GM23338 (cell line): ENCODE measurements at regions not wholly inside any gene's neighbourhood (a gene's known extent, or its start where the extent isn't known, plus 50 kb on each side); places are given as distances from the start of the nearest gene placed in this dataset.

Experiments used
- ATAC-seq: fragments of 200-7000 bp; cut with Tn5 transposase; 3 replicates; pipeline ENCODE4 v1.9.1; 2020
- DNase-seq: peaks from one replicate; pipeline ENCODE4 v3.0.0-alpha.2; 2015; ENCODE audit warnings: low spot score
- H2AFZ ChIP-seq: fragments of 200-600 bp; sonication (generic); 2 replicates; pipeline ENCODE4 v1.8.0; 2016; ENCODE audit warnings: antibody characterized with exemption, mild to moderate bottlenecking, moderate library complexity
- H3F3A ChIP-seq: fragments of 200-600 bp; sonication (generic); replicated peaks from 2 replicates; pipeline ENCODE4 v1.8.0; 2017; ENCODE audit warnings: antibody characterized with exemption, mixed run types, low read depth
- H3K27ac ChIP-seq: fragments of 200-600 bp; sonication (generic); 2 replicates; pipeline ENCODE4 v1.6.1; 2016; ENCODE audit warnings: low read depth
- H3K27me3 ChIP-seq: fragments of 200-600 bp; sonication (generic); 2 replicates; pipeline ENCODE4 v1.8.0; 2016; ENCODE audit warnings: mild to moderate bottlenecking, mixed run types, moderate library complexity; ENCODE audit not compliant: insufficient read depth
- H3K36me3 ChIP-seq: fragments of 200-600 bp; sonication (generic); 2 replicates; pipeline ENCODE4 v1.8.0; 2016; ENCODE audit warnings: mild to moderate bottlenecking; ENCODE audit not compliant: insufficient read depth
- H3K4me1 ChIP-seq: fragments of 200-600 bp; sonication (generic); 2 replicates; pipeline ENCODE4 v1.8.0; 2016; ENCODE audit warnings: mild to moderate bottlenecking, moderate library complexity; ENCODE audit not compliant: insufficient read depth
- H3K4me2 ChIP-seq: fragments of 200-600 bp; sonication (generic); 2 replicates; pipeline ENCODE4 v1.7.1; 2017; ENCODE audit warnings: mixed run types
- H3K4me3 ChIP-seq: fragments of 200-600 bp; sonication (generic); 2 replicates; pipeline ENCODE4 v1.6.1; 2016; ENCODE audit warnings: mixed run types
- H3K79me2 ChIP-seq: fragments of 200-600 bp; sonication (generic); replicated peaks from 2 replicates; pipeline ENCODE4 v1.8.0; 2017; ENCODE audit warnings: mild to moderate bottlenecking; ENCODE audit not compliant: insufficient read depth
- H3K9me2 ChIP-seq: fragments of 200-600 bp; sonication (generic); 2 replicates; pipeline ENCODE4 v1.8.0; 2017; ENCODE audit not compliant: insufficient read depth
- H4K20me1 ChIP-seq: fragments of 200-600 bp; sonication (generic); replicated peaks from 2 replicates; pipeline ENCODE4 v1.8.0; 2017; ENCODE audit warnings: mild to moderate bottlenecking; ENCODE audit not compliant: insufficient read depth
- H3K27ac Mint-ChIP-seq: 2 replicates; pipeline ENCODE4 v1.8.0; 2020; ENCODE audit warnings: inconsistent platforms, mild to moderate bottlenecking, moderate library complexity, mixed read lengths
- H3K27me3 Mint-ChIP-seq: 3 replicates; pipeline ENCODE4 v1.8.0; 2022; ENCODE audit warnings: low read depth, mild to moderate bottlenecking, moderate library complexity, mixed read lengths, inconsistent platforms; ENCODE audit not compliant: insufficient read depth, poor library complexity
- H3K36me3 Mint-ChIP-seq: 3 replicates; pipeline ENCODE4 v1.8.0; 2021; ENCODE audit warnings: low read depth, mild to moderate bottlenecking, inconsistent platforms, moderate library complexity, mixed read lengths
- H3K4me1 Mint-ChIP-seq: 3 replicates; pipeline ENCODE4 v1.8.0; 2020; ENCODE audit warnings: mild to moderate bottlenecking, inconsistent platforms, mixed read lengths
- H3K4me3 Mint-ChIP-seq: 3 replicates; pipeline ENCODE4 v1.8.0; 2021; ENCODE audit warnings: moderate library complexity, mild to moderate bottlenecking, inconsistent platforms, mixed read lengths
- H3K9me3 Mint-ChIP-seq: 3 replicates; pipeline ENCODE4 v1.8.0; 2020; ENCODE audit warnings: moderate library complexity, mild to moderate bottlenecking, inconsistent platforms, mixed read lengths
- CREB1 ChIP-seq: fragments of 250-450 bp; sonication (Bioruptor Pico); IDR thresholded peaks from 2 replicates; pipeline ENCODE4 v1.5.0; 2020; ENCODE audit warnings: low read depth, mild to moderate bottlenecking, moderate library complexity
- CTCF ChIP-seq, 2 experiments: fragments of 200-600 bp in 1 of 2; sonication (generic) in 1 of 2; conservative IDR thresholded peaks; 2 replicates each; pipeline versions ENCODE4 v1.5.1 to v1.6.1; 2016 to 2017; ENCODE audit warnings: antibody characterized with exemption in 2 of 2, low read depth in 2 of 2, mild to moderate bottlenecking in 2 of 2, moderate library complexity in 1 of 2
- ETS1 ChIP-seq: IDR thresholded peaks from 2 replicates; pipeline ENCODE4 v1.6.1; 2016; ENCODE audit warnings: antibody characterized with exemption
- EZH2 ChIP-seq: fragments of 200-600 bp; sonication (generic); IDR thresholded peaks from one replicate; pipeline ENCODE4 v1.8.0; 2017; ENCODE audit warnings: antibody characterized with exemption, mild to moderate bottlenecking, low read depth; ENCODE audit not compliant: unreplicated experiment
- EZH2phosphoT487 ChIP-seq: fragments of 200-600 bp; sonication (generic); IDR thresholded peaks from one replicate; pipeline ENCODE4 v1.8.1; 2018; ENCODE audit warnings: antibody characterized with exemption; ENCODE audit not compliant: unreplicated experiment
- JUNB ChIP-seq: IDR thresholded peaks from one replicate; pipeline ENCODE4 v1.6.1; 2016; ENCODE audit warnings: antibody characterized with exemption; ENCODE audit not compliant: unreplicated experiment
- NANOG ChIP-seq: IDR thresholded peaks from 2 replicates; pipeline ENCODE4 v1.6.1; 2016; ENCODE audit warnings: antibody characterized with exemption, borderline replicate concordance
- POLR2AphosphoS5 ChIP-seq: IDR thresholded peaks from 2 replicates; pipeline ENCODE4 v1.6.1; 2016; ENCODE audit warnings: antibody characterized with exemption, low read depth
- REST ChIP-seq: IDR thresholded peaks from one replicate; pipeline ENCODE4 v1.6.1; 2018; ENCODE audit warnings: antibody characterized with exemption; ENCODE audit not compliant: unreplicated experiment
- STAT1 ChIP-seq: IDR thresholded peaks from one replicate; pipeline ENCODE4 v1.6.1; 2016; ENCODE audit warnings: antibody characterized with exemption; ENCODE audit not compliant: unreplicated experiment
- ZNF114 ChIP-seq: fragments of 250-450 bp; sonication (Bioruptor Pico); IDR thresholded peaks from 2 replicates; pipeline ENCODE4 v1.5.0; 2020; ENCODE audit warnings: mild to moderate bottlenecking, moderate library complexity
- ZNF331 ChIP-seq: fragments of 250-450 bp; sonication (Bioruptor Pico); IDR thresholded peaks from 2 replicates; pipeline ENCODE4 v1.5.0; 2020; ENCODE audit warnings: low read depth, mild to moderate bottlenecking, moderate library complexity
- ZNF462 ChIP-seq: fragments of 250-450 bp; sonication (Bioruptor Pico); IDR thresholded peaks from 2 replicates; pipeline ENCODE4 v1.5.0; 2020; ENCODE audit warnings: mild to moderate bottlenecking, moderate library complexity

- H3F3A ChIP-seq: no peaks in the 10 kb centered on the region
- TF ChIP-seq CTCF (conservative IDR thresholded peaks at IDR 0.05; ENCODE audit: low read depth in 2 of 2): no peak
- TF ChIP-seq ETS1: no peak
- no peak for TF ChIP-seq POLR2AphosphoS5
- no peak for TF ChIP-seq STAT1
- TF ChIP-seq NANOG: no peak
- TF ChIP-seq EZH2phosphoT487: no peak
- TF ChIP-seq CREB1 (CRISPR knock-in tag): no peak
- TF ChIP-seq JUNB: no peak
- TF ChIP-seq EZH2: no peak
- no peak for TF ChIP-seq ZNF331 (CRISPR knock-in tag)
- TF ChIP-seq REST: no peak
- no peak for TF ChIP-seq ZNF462 (CRISPR knock-in tag)
- no peak for TF ChIP-seq ZNF114 (CRISPR knock-in tag)
- H3K9me2 ChIP-seq: no peaks in the 10 kb centered on the region
- no peak for ATAC-seq
- H3K27ac ChIP-seq: no peak overlapping the region
- H3K4me1 Mint-ChIP-seq: peaks cover 24% of the 10 kb centered on the region
- peak overlapping the region; percentile 43; the same call in 1 of the 2 replicates for H2AFZ ChIP-seq
- H3K79me2 ChIP-seq: no peaks in the 10 kb centered on the region
- H3K36me3 ChIP-seq: no peaks in the 10 kb centered on the region
- no peak overlapping the region for H3K4me3 ChIP-seq
- H4K20me1 ChIP-seq: no peaks in the 10 kb centered on the region
- H3K4me2 ChIP-seq: no peak overlapping the region
- H3K27me3 ChIP-seq: no peaks in the 10 kb centered on the region
- H3K9me3 Mint-ChIP-seq: no peaks in the 10 kb centered on the region
- 0 out of 2 replicates have a peak, but pooled peaks cover 6% of the 10 kb centered on the region for H3K4me1 ChIP-seq
- DNase-seq: no peak
- H3K4me3 Mint-ChIP-seq: no peak overlapping the region
- H3K36me3 Mint-ChIP-seq: no peaks in the 10 kb centered on the region
- H3K27me3 Mint-ChIP-seq: peaks cover 2% of the 10 kb centered on the region
- H3K27ac Mint-ChIP-seq: no peak overlapping the region
These were observed 251.5 kb upstream of the MEX3C start for GRCh38 chr18:51448949-51449348.
